Dedifferentiated amniotic fluid mesenchymal stem cell (primary cell): ENCODE measurements at regions not wholly inside any gene's neighbourhood (a gene's known extent, or its start where the extent isn't known, plus 50 kb on each side); places are given as distances from the start of the nearest gene placed in this dataset.
A peak's percentile ranks its signal among the peaks of the same experiment; 100 is the strongest.

Experiments used
- DNase-seq: peaks from one replicate; pipeline ENCODE4 v3.0.0-alpha.2; 2016; ENCODE audit errors: extremely low spot score

GRCh38 chr4:128388352-128388630, 100.7 kb upstream of the PGRMC2 start:
- DNase-seq, result no peak

- DNase-seq, result no peak
These were observed 100.2 kb upstream of the PGRMC2 start for GRCh38 chr4:128387600-128388351.

- peak; percentile 90 for DNase-seq
These were observed 99.4 kb upstream of the PGRMC2 start for GRCh38 chr4:128386761-128387599.

- no peak for DNase-seq
These were observed 98.2 kb upstream of the PGRMC2 start for GRCh38 chr4:128385683-128386304.

- DNase-seq, result no peak
These were observed 97.4 kb upstream of the PGRMC2 start for GRCh38 chr4:128384765-128385598.

GRCh38 chr4:128384091-128384520, 96.5 kb upstream of the PGRMC2 start:
- peak; percentile 41 for DNase-seq

- no peak for DNase-seq
These were observed 94.3 kb upstream of the PGRMC2 start for GRCh38 chr4:128381748-128382559.

- no peak for DNase-seq
These were observed 92.7 kb upstream of the PGRMC2 start for GRCh38 chr4:128380306-128380705.

GRCh38 chr4:128379860-128380259, 92.2 kb upstream of the PGRMC2 start:
- DNase-seq, result no peak

GRCh38 chr4:128378668-128379067, 91.1 kb upstream of the PGRMC2 start:
- no peak for DNase-seq

- no peak for DNase-seq
These were observed 89.3 kb upstream of the PGRMC2 start for GRCh38 chr4:128376958-128377357.

- no peak for DNase-seq
These were observed 88.7 kb upstream of the PGRMC2 start for GRCh38 chr4:128376303-128376702.

GRCh38 chr4:128373628-128374027, 86.0 kb upstream of the PGRMC2 start:
- DNase-seq, result no peak

GRCh38 chr4:128371876-128372275, 84.3 kb upstream of the PGRMC2 start:
- no peak for DNase-seq

- no peak for DNase-seq
These were observed 83.6 kb upstream of the PGRMC2 start for GRCh38 chr4:128371001-128371777.

GRCh38 chr4:128366212-128366611, 78.6 kb upstream of the PGRMC2 start:
- no peak for DNase-seq

GRCh38 chr4:128364565-128364964, 77.0 kb upstream of the PGRMC2 start:
- no peak for DNase-seq

GRCh38 chr4:128363966-128364365, 76.4 kb upstream of the PGRMC2 start:
- no peak for DNase-seq

- no peak for DNase-seq
These were observed 75.1 kb upstream of the PGRMC2 start for GRCh38 chr4:128362760-128363159.

GRCh38 chr4:128359422-128359821, 71.8 kb upstream of the PGRMC2 start:
- DNase-seq, result no peak
